Loucy (cell line): ENCODE measurements at regions not wholly inside any gene's neighbourhood (a gene's known extent, or its start where the extent isn't known, plus 50 kb on each side); places are given as distances from the start of the nearest gene placed in this dataset.

ENCODE experiments used
- EZH2phosphoT487 ChIP-seq: fragments of 200-600 bp; IDR thresholded peaks from 2 replicates; pipeline ENCODE4 v1.6.1; 2018; ENCODE audit warnings: antibody characterized with exemption, mild to moderate bottlenecking, moderate library complexity, borderline replicate concordance
- TF ChIP-seq, protein P1 (sequence below): fragments of 200-600 bp; sonication (generic); conservative IDR thresholded peaks from 2 replicates; pipeline ENCODE4 v1.5.1; 2014; ENCODE audit warnings: mild to moderate bottlenecking, antibody characterized with exemption, low read length

GRCh38 chr5:159836691-159837090 is 79.6 kb upstream of the ADRA1B start:
- TF ChIP-seq, protein P1, sequence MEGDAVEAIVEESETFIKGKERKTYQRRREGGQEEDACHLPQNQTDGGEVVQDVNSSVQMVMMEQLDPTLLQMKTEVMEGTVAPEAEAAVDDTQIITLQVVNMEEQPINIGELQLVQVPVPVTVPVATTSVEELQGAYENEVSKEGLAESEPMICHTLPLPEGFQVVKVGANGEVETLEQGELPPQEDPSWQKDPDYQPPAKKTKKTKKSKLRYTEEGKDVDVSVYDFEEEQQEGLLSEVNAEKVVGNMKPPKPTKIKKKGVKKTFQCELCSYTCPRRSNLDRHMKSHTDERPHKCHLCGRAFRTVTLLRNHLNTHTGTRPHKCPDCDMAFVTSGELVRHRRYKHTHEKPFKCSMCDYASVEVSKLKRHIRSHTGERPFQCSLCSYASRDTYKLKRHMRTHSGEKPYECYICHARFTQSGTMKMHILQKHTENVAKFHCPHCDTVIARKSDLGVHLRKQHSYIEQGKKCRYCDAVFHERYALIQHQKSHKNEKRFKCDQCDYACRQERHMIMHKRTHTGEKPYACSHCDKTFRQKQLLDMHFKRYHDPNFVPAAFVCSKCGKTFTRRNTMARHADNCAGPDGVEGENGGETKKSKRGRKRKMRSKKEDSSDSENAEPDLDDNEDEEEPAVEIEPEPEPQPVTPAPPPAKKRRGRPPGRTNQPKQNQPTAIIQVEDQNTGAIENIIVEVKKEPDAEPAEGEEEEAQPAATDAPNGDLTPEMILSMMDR, result no peak
- TF ChIP-seq EZH2phosphoT487, result no peak
